Stimulated activated CD4-positive, alpha-beta T cell treated with anti-CD3 and anti-CD28 coated beads, Interleukin-12 subunit alpha, Interleukin-12 subunit beta, amount 100 ng/mL, for 24 hours (primary cell): ENCODE measurements at regions not wholly inside any gene's neighbourhood (a gene's known extent, or its start where the extent isn't known, plus 50 kb on each side); places are given as distances from the start of the nearest gene placed in this dataset.

Experiments
- DNase-seq, 2 experiments: peaks; one replicate each; pipeline ENCODE4 v3.0.0-alpha.2; 2020; ENCODE audit warnings: low read depth in 2 of 2

GRCh38 chr1:4422504-4423289, 231.7 kb upstream of the AJAP1 start:
- DNase-seq: no peak

GRCh38 chr1:4424254-4424653, 230.2 kb upstream of the AJAP1 start:
- DNase-seq: no peak

GRCh38 chr1:4424766-4425165, 229.6 kb upstream of the AJAP1 start:
- DNase-seq: no peak

GRCh38 chr1:4425892-4426291, 228.5 kb upstream of the AJAP1 start:
- DNase-seq: peak in 1 of 2 experiments; percentile 1

- no peak for DNase-seq
These were observed 225.7 kb upstream of the AJAP1 start for GRCh38 chr1:4428711-4429110.

GRCh38 chr1:4430406-4431365, 223.7 kb upstream of the AJAP1 start:
- DNase-seq: no peak

- no peak for DNase-seq
These were observed 222.9 kb upstream of the AJAP1 start for GRCh38 chr1:4431491-4431890.

- DNase-seq: no peak
These were observed 221.3 kb upstream of the AJAP1 start for GRCh38 chr1:4433075-4433474.

GRCh38 chr1:4444086-4444485, 210.3 kb upstream of the AJAP1 start:
- DNase-seq: no peak

- no peak for DNase-seq
These were observed 206.5 kb upstream of the AJAP1 start for GRCh38 chr1:4447778-4448420.

- no peak for DNase-seq
These were observed 204.4 kb upstream of the AJAP1 start for GRCh38 chr1:4449972-4450371.

GRCh38 chr1:4452701-4453100, 201.7 kb upstream of the AJAP1 start:
- no peak for DNase-seq

GRCh38 chr1:4460052-4460451, 194.4 kb upstream of the AJAP1 start:
- DNase-seq: no peak

GRCh38 chr1:4460651-4461050, 193.8 kb upstream of the AJAP1 start:
- DNase-seq: no peak

GRCh38 chr1:4461726-4462290, 192.6 kb upstream of the AJAP1 start:
- no peak for DNase-seq

GRCh38 chr1:4462831-4463484, 191.5 kb upstream of the AJAP1 start:
- DNase-seq: no peak

- DNase-seq: no peak
These were observed 190.8 kb upstream of the AJAP1 start for GRCh38 chr1:4463631-4464030.

GRCh38 chr1:4464478-4464877, 189.9 kb upstream of the AJAP1 start:
- no peak for DNase-seq

- no peak for DNase-seq
These were observed 187.2 kb upstream of the AJAP1 start for GRCh38 chr1:4467241-4467640.

- DNase-seq: no peak
These were observed 186.0 kb upstream of the AJAP1 start for GRCh38 chr1:4468386-4468785.

GRCh38 chr1:4468804-4469514, 185.4 kb upstream of the AJAP1 start:
- no peak for DNase-seq
